Glutamatergic neuron (in vitro differentiated cells): ENCODE measurements at regions not wholly inside any gene's neighbourhood (a gene's known extent, or its start where the extent isn't known, plus 50 kb on each side); places are given as distances from the start of the nearest gene placed in this dataset.

ENCODE experiments used
- DNase-seq: peaks from one replicate; pipeline ENCODE4 v3.0.0; 2022
- H3K27ac Mint-ChIP-seq: one replicate; pipeline ENCODE4 v1.8.0; 2020; ENCODE audit warnings: mild to moderate bottlenecking, mixed read lengths, inconsistent platforms; ENCODE audit not compliant: unreplicated experiment
- H3K27me3 Mint-ChIP-seq: one replicate; pipeline ENCODE4 v1.8.0; 2020; ENCODE audit warnings: mild to moderate bottlenecking, moderate library complexity, mixed read lengths, inconsistent platforms; ENCODE audit not compliant: unreplicated experiment
- H3K36me3 Mint-ChIP-seq: one replicate; pipeline ENCODE4 v1.8.0; 2020; ENCODE audit warnings: mild to moderate bottlenecking, mixed read lengths, inconsistent platforms; ENCODE audit not compliant: unreplicated experiment
- H3K4me1 Mint-ChIP-seq: one replicate; pipeline ENCODE4 v1.8.0; 2020; ENCODE audit warnings: mild to moderate bottlenecking, low read depth, mixed read lengths, inconsistent platforms; ENCODE audit not compliant: unreplicated experiment
- H3K4me3 Mint-ChIP-seq: one replicate; pipeline ENCODE4 v1.8.0; 2020; ENCODE audit warnings: mild to moderate bottlenecking, mixed read lengths, inconsistent platforms; ENCODE audit not compliant: unreplicated experiment
- H3K9me3 Mint-ChIP-seq: one replicate; pipeline ENCODE4 v1.8.0; 2020; ENCODE audit warnings: mild to moderate bottlenecking, moderate library complexity, mixed read lengths, inconsistent platforms; ENCODE audit not compliant: unreplicated experiment
- CTCF ChIP-seq: fragments of 200-600 bp; sonication (generic); IDR thresholded peaks from one replicate; pipeline ENCODE4 v1.5.0; 2021; ENCODE audit not compliant: partially characterized antibody, unreplicated experiment

GRCh38 chr13:85445534-85445933 lies 353.7 kb downstream of the SLITRK6 start:
- H3K9me3 Mint-ChIP-seq: no peaks in the 10 kb centered on the region
- no peak overlapping the region for H3K4me3 Mint-ChIP-seq
- DNase-seq: no peak
- no peaks in the 10 kb centered on the region for H3K4me1 Mint-ChIP-seq
- H3K27ac Mint-ChIP-seq: no peak overlapping the region
- no peak for TF ChIP-seq CTCF
- H3K36me3 Mint-ChIP-seq: no peaks in the 10 kb centered on the region
- H3K27me3 Mint-ChIP-seq: no peaks in the 10 kb centered on the region

GRCh38 chr13:85441975-85442374 lies 357.2 kb downstream of the SLITRK6 start:
- Mint-ChIP-seq H3K4me3 (no peak overlapping the region), H3K36me3 (no peaks in the 10 kb centered on the region), H3K27me3 (no peaks in the 10 kb centered on the region), H3K4me1 (no peaks in the 10 kb centered on the region), H3K27ac (no peak overlapping the region), H3K9me3 (no peaks in the 10 kb centered on the region)
- no peak for TF ChIP-seq CTCF
- DNase-seq: no peak

- TF ChIP-seq CTCF: no peak
- no peak overlapping the region for H3K27ac Mint-ChIP-seq
- no peak overlapping the region for H3K4me3 Mint-ChIP-seq
- DNase-seq: no peak
- H3K27me3 Mint-ChIP-seq: no peaks in the 10 kb centered on the region
- H3K4me1 Mint-ChIP-seq: no peaks in the 10 kb centered on the region
- H3K36me3 Mint-ChIP-seq: no peaks in the 10 kb centered on the region
- H3K9me3 Mint-ChIP-seq: no peaks in the 10 kb centered on the region
Measured at GRCh38 chr13:85441364-85441763, 357.9 kb downstream of the SLITRK6 start.

- no peak overlapping the region for H3K27ac Mint-ChIP-seq
- H3K9me3 Mint-ChIP-seq: no peaks in the 10 kb centered on the region
- no peak for DNase-seq
- TF ChIP-seq CTCF: no peak
- no peaks in the 10 kb centered on the region for H3K4me1 Mint-ChIP-seq
- H3K36me3 Mint-ChIP-seq: no peaks in the 10 kb centered on the region
- no peak overlapping the region for H3K4me3 Mint-ChIP-seq
- H3K27me3 Mint-ChIP-seq: no peaks in the 10 kb centered on the region
Measured at GRCh38 chr13:85436029-85436428, 363.2 kb downstream of the SLITRK6 start.

- Mint-ChIP-seq H3K9me3 (peaks cover 2% of the 10 kb centered on the region), H3K4me1 (no peaks in the 10 kb centered on the region), H3K27me3 (peaks cover 2% of the 10 kb centered on the region), H3K36me3 (no peaks in the 10 kb centered on the region), H3K27ac (no peak overlapping the region), H3K4me3 (no peak overlapping the region)
- no peak for DNase-seq
- TF ChIP-seq CTCF: no peak
Measured at GRCh38 chr13:85434927-85435326, 364.3 kb downstream of the SLITRK6 start.
